ENCODE measurements at regions not wholly inside any gene's neighbourhood (a gene's known extent, or its start where the extent isn't known, plus 50 kb on each side); places are given as distances from the start of the nearest gene placed in this dataset.
"Not testable (repeated sequence)": the region's sequence is repeated elsewhere in the genome, so short reads cannot be mapped to it uniquely, and the experiment has no call there.

DNA sequence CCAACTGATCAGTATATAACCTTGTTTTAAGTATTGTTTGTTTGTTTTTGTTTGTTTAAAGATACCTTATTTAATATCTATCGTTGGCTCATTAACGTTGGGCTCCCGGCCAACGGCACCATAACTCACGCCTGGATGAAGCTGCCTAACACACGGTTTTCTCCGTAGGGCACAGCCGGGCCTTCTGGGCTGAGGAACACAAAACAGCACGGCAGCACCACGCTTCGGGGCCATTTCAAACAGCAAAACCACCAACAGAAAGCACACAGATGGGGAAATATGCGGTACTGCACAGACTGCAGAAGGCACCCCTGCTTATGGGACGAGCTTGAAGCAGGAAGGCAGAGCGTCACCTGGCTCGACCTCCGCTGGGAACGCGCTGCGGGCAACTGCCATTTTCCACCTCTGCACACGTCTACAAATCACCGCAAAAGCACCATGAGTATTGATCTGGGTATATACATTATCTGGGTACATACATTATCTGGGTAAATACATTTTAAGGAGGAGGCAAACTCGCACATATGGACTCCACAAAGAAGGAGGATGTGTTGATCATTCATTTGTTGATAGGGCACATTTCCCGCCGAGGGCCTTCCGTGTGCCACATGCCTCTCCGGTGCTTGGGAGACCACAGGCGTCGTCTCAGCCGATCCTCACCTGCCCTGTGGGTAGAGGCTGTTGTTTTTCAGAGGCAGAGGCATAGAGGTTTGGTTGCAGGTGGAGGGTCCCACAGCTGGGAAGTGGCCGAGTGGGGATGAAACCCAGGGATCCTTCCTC, 123.7 kb upstream of the ATP2B2 start:
- no peak for ATAC-seq

DNA sequence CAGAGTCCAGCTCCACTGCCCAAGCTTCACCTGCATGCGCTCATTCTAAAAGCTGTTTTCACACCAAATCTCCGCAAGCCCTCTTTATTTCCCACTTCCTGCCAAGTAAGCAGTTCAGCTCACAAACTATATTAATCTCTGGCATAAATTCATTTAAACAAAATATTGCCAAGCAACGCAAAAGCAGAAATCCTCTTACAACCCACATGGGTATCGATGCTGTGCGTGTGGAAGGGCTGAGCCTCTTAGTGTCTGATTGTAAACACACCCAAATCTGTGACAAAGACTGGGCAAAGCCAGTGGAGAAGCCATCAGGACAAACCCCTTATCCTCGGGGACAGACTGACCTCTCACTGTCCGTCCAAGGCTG, 124.3 kb upstream of the ATP2B2 start:
- no peak for ATAC-seq

DNA sequence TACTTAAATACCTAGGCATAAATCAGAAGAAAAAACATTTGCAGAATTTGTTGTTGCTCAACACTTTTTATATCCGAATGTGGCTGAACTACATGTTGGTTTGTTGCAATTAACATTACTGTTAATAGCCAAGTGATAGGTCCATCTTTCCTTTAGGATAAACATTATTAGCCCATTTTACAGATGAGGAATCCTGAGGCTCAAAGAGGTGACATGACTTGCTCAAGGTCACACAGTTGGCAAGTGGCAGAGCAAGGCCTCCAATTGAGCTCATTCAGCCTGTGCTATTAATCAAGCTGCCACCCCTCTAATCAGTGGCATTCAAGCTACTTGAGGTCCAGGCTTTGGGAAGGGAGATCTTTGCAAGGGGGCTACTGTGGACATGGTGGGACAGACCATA, 125.8 kb upstream of the ATP2B2 start:
- ATAC-seq: no peak

DNA sequence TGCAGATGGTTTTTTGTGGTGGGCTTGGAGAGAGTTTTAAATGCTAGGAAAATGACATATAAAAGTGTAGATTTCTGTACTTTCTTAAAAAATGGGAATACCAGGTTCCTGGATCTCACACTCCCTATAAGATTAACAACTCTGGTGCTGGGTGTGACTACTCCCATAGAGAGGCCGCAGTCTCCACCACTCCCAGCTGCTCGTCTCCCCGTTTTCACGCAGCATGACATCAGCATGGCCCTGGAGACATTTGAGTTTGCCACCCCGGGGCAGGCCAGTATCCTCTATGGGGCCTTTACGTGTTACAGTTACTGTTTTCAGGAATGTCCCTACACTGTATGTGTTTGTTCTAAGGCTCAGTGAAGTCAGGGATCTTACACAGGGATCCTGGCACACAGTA, 126.7 kb upstream of the ATP2B2 start:
- ATAC-seq: no peak

DNA sequence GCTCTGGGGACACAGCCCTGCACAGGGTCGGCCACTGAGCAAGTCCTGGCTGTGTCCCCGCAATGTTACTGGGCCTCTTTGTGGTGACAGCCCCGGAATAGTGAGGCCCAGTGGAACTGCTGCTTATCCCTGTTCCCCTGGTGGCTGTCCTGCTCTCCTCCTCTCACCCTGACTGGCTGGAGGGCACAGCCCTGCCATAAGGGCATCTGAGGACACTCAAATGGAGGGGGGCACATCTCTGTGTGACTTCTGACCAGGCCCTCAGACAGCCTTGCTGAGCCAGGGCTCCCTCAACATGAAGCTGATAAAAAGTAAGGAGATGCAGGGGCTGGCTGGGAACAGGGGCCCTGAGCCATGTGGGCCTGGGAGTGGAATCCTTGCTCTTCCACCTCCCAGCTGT, 127.4 kb upstream of the ATP2B2 start:
- ATAC-seq: no peak

DNA sequence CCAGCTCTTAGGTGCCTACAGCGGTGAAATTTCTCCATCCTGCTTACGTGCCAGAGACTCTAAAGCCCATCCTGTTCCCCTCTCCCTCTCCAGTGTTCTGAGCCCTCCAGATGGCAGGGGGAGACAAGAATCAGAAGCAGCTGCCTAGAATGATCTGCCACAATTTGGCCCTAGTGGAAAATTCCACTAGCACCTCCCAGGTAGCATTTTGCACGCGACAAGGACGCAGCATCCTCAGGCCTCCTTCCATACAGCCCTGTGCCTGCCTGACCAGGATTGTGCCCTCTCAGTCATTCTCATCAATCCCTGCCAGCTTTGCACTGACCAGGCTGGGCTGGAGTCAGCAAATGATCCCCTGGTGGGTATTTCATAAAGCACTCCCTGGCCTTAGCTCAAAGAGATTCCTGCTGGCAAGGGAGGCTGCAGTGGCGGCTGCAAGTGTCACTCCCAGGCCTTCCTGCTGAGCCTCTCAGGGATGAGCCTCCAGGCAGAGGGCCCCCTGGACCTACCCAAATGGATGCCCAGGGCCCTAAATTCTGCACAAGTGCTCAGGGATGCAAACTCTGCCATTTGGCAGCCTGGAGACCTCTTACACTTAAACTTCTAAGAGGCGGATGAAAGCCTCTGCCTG, 130.2 kb upstream of the ATP2B2 start:
- no peak for ATAC-seq

DNA sequence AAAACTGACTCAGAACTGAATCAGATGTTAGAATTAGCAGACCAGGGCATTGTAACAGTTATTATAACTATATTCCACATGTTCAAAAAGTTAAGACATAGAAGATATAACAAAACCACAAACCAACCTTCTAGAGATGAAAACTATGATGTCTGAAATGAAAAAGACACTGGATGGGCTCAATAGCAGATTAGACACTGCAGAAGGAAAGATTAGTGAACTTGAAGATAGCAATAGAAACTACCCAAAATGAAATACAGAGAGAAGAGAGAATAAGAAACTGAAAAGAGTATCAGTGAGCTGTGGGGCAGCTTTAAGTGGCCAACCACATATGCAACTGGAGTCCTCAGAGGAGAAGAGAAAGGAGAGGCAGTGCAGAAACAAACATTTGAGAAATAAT, 132.0 kb upstream of the ATP2B2 start:
- no peak for ATAC-seq

DNA sequence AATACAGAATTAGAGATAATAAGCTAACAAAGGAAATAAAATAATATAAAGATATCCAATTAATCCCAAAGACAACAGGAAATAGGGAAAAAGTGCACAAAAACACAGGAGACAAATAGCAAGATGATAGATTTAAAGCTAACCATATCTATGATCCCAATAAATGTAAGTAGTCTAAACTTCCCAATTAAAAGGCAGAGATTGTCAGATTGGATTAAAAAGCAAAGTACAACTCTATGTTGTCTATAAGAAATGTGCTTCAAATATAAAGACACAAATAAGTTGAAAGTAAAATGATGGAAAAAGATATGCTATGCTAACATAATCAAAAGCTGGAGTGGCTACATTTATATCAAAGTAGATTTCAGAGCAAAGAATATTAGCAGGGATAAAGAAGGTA, 133.1 kb upstream of the ATP2B2 start:
- ATAC-seq: no peak

DNA sequence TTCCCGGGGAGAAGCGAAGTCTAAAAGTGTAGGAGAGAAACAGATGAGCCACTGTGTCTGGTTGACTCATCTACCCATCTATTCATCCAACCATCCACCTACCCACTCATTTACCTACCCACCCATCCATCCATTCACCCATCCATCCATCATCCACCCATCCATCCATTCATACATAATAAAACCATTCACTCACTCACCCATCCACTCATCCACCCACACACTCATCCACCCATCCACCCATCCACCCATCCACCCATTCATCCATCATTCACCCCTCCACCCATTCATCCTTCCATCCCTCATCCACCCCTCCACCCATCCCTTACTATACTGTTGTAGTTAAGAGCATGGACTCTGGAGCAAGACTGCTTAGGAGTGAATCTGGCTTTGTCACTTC, 136.4 kb upstream of the ATP2B2 start:
- no peak for ATAC-seq

DNA sequence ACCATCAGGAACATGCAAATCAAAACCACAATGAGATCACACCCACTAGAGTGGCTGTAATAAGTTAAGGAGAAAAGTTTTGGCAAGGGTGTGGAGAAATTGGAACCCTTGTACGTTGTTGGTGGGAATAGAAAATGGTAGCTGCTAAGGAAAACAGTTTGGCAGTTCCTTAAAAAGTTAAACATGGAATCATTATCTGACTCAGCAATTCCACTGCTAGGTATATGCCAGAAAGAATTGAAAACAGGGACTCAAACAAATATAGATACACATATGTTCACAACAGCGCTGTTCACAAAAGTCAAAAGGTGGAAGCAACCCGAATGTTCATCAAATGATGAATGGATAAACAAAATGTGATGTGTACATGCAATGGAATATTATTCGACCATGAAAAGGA, 138.8 kb upstream of the ATP2B2 start:
- no peak for ATAC-seq

DNA sequence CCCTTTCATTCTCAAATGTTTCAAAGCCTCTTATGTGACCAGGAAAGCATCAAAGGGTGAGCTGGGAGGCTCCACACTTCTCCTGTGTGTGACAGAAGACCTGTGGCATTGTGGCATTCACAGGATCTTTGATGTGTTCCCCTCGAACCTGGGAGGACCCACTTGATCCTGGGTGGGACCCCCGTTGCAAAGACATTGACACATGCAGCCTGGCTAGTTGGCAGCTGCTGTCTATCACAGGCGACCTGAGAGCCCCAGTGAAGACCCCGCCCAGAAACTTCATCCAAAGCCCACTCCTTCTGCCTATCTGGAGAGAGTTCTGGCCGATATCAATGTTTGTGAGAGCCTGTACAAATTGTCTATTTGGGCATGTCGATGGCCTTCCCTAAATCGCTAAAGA, 140.4 kb upstream of the ATP2B2 start:
- ATAC-seq: no peak

DNA sequence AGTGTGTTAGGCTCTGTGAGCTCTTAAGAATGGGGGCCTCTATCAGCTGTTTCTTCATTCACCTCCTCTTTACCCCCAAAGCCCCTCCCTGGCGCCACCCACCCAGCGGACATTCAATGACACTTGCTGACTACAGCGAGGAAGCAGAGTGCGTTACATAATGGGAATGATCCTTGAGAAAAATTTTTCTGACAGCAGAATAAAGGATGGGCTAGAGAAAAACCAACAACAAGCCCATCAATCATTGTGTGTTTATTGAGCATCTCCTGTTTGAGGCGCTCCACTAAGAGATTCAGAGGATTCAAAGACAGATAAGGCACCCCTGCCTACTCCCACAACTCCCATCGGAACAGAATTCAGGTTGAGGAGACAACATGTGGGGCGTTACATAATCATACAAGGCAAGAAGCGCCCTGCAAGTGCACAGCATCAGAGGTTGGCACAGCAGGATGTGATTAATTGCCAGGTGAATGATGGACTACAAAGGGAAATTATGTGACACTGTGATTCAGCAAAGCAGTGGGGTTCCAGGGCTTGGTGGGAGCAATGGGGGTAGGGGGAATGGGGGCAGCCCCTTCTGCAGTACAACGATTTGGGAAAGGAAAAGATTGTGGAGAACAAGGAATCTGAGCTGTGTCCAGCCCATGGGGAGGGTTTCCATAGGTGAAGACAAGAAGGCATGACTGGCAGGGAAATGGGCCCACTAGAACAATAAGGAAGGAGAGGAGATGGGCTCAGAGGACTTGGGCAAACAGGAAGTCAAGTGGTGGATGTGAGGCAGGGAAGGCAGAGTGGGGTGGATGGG, 141.3 kb upstream of the ATP2B2 start:
- ATAC-seq: no peak

DNA sequence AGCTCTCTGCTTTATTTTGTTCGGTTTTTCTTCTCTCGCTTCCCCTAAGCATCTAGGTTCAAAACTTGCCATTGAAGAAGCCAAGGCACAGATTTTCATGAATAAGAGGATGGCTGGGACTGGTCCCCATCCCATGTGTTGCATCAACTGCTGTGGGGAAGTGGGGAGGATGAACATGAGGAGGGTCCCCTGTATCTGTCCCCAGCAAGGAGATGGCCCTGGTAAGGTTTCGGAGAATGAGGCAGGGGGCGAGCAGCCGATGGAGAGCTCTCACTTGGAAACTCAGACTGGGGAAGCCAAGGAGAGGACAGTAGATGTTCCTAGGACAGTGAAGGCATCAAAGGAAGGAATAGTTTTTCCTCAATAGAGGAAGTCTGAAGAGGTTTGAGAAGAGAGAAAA, 142.0 kb upstream of the ATP2B2 start:
- ATAC-seq: no peak

DNA sequence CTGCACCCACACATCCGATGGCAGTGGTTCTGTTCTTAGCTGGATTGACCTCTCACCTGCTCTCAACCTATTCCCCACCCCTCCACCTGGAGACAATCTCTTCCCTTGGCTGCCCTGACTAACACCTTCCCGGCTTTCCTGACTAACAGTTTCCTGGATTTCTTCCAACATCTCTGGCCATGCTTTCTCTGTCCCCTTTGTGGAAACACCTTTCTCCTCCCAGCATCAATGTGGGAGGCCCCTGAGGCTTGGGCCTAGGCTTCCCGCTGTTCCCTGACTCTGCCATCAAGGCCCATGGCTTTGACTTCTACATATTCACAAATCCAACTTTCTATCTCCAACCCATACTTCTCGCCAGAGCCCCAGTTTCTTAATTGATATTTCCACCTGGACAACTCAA, 142.8 kb upstream of the ATP2B2 start:
- ATAC-seq: no peak

DNA sequence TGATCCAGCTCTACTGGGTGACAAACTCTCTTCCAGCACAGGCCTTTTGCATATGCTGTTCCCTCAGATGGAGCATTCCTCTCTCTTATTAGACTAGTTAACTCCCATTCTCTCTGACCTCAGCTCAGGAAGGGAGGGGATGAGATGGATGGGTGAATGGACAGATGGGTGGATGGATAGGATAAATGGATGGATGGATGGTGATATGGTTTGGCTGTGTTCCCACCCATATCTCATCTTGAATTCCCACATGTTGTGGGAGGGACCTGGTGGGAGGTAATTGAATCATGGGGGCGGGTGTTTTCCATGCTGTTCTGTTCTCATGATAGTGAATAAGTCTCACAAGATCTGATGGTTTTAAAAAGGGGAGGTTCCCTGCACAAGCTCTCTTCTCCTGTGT, 144.1 kb upstream of the ATP2B2 start:
- not testable (repeated sequence) for ATAC-seq

DNA sequence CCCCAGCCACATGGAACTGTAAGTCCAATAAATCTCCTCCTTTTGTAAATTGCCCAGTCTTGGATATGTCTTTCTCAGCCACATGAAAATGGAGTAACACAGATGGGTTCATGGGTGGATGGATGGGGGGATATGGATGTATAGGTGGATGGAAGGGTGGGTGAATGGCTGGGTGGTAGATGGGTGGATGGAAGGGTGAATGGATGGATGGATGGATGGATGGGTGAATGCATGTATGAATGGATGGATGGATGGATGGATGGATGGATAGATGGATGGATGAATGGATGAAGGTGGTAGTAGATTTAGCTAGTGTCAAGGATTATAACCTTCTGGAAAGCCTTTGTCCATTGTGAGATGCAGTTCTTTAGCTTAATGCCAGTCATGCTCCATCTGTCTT, 146.1 kb upstream of the ATP2B2 start:
- ATAC-seq: no peak

DNA sequence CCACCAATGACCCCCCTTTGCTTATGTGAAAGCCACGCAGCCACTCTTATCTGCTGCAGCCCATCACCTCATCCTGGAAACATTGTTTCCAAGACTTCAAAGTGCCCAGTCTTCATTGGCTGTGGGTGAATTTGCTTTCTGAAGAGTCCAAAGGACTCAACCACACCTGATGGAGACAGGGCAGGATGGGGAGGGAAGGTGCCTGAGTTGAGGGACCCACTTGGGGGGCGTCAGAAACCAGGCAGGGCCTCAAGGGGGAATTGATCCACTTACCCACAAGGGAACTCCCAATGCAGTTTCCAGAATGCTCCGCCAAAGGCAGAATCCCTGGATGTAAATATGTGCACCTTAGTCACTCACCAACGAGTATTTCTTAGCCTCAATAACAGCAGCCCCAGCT, 147.9 kb upstream of the ATP2B2 start:
- no peak for ATAC-seq

DNA sequence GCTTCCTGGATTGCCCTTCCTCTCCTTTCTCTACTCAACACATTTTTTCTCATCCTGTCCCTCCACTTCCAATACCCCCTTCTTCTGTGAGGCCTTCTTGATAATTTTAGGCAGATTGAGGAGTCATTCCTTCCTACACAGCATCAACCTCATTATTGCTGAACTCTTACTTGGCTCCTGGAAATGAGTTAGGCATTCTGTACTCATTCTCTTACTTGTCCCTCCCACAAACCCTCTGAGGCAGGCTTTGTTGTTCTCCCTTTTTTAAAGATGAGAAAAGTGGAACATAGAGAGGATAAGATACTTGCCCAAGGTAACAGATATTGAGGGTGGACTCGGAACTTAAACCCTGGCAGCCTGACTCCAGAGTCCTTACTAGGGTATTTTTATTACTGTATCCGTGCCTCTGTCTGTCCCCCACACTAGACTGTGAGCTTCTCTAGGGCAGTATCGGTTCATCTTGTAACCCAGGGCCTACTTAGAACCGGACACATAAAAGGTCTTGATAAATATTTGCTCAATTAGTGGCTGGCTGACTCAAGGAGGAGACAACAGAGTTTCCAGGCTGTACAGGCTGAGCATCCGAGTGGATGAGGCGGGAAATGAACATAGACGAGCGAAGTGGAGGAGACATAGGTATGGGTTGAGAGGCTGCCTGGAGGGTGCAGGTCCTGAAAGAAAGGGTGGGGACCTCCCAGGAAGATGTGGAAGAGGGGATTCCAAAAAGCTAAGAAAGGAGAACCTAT, 148.7 kb upstream of the ATP2B2 start:
- ATAC-seq: no peak

DNA sequence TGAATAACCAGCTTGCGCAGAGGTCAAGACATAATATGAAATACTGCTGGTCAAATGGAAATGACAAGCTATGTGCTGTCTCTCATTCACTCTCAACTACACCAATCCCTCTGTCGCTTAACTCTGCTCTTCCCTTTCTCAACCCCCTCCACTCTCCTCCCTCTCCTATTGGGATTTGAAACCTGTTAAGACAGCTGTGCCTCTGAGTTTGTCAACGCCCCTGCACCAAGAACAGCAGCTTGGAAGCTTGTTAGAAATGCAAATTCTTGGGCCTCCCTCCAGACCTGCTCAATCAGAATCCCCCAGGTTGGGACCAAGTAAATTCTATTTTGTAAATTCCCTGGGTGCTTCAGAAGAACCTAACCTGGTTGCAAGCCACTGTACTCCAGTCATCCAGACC, 149.7 kb upstream of the ATP2B2 start:
- ATAC-seq: peak; percentile 44

DNA sequence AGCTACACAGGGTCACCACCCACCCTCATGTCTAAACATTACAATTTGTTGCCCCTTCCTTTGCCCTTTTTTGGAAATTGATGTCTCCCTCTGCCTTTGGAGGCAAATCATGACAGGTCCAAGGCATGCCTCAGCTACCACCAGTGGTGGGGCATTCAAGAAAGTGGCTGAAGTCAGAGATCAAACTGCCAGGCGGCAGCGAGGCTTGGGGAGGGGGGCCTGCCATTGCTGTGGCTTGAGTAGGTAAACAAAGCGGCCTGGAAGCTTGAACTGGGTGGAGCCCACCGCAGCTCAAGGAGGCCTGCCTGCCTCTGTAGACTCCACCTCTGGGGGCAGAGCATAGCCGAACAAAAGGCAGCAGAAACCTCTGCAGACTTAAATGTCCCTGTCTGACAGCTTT, 152.0 kb upstream of the ATP2B2 start:
- not testable (repeated sequence) for ATAC-seq

DNA sequence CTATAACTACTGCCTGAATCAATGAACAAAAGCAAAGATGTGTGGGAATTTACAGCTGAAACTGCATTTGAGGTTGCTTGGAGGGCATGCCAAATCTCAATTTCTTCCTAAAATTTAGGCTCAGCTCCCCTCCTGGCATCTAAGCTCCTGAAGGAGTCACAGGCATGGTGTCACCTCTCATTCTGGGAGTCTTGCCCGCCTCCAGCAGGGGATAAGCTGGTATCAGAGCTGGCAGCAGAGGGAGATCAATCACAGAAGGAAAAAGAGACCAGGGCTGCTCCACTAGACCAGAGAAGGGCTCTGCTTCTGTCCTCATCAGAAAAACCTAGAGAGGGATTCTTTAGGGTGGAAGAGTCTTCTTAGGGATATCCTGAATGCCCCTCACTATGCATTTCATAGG, 150.4 kb upstream of the SLC6A11 start:
- ATAC-seq: no peak

DNA sequence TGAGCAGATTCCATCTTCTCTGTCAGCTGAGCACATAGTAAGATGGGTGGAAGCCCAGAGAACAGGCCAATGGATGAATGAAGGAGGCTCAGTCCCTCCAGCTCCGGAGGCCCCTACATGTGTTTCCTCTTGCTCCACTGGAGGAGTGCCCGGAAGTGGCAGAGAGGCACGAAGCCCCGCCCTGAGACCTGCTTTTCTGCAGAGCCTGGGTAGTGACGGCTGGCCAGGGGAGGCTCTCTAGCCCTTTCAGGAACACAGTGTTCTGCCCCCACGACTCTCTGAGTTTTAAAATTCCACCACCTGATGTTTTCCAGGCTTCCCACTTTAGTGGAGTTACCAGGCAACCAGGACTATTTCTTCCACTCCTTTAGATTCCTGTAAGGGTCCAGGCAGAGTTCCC, 149.4 kb upstream of the SLC6A11 start:
- ATAC-seq: no peak

DNA sequence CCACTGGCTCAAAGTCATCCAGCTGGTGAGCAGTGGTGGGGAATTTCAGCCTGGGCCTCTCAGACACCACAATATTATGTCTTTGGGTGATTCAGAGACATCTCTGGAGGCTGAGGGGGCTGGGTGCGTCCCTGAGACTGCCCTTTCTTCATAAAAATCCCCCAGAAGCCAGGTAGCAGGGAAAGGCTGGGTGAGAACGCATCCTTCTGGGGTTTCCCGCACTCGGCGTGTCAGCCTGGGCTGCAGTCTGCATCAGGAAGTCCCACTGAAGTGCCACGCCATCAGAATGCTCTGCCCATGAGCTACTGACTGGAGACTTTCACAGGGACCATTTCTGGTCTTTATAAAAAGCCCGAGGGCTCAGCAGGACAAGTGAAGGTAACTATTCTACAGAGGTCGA, 148.8 kb upstream of the SLC6A11 start:
- no peak for ATAC-seq

Measured in esophagus mucosa (tissue), 1 donor.